Testis (tissue), 2 donors: ENCODE measurements at regions not wholly inside any gene's neighbourhood (a gene's known extent, or its start where the extent isn't known, plus 50 kb on each side); places are given as distances from the start of the nearest gene placed in this dataset.

Experiments
- CTCF ChIP-seq, 3 experiments: fragments of 450-650 bp in 2 of 3; fragments of 200-600 bp in 1 of 3; sonication (generic) in 1 of 3; IDR thresholded peaks; one replicate each; pipeline ENCODE4 v1.5.1; 2016 to 2019; ENCODE audit warnings: antibody characterized with exemption in 3 of 3, mild to moderate bottlenecking in 2 of 3, moderate library complexity in 1 of 3
- POLR2A ChIP-seq: fragments of 450-650 bp; IDR thresholded peaks from one replicate; pipeline ENCODE4 v1.6.1; 2017; ENCODE audit warnings: antibody characterized with exemption, mild to moderate bottlenecking, moderate library complexity

GRCh38 chr6:165223736-165224135, 85.7 kb downstream of the C6orf118 start:
- no peak for TF ChIP-seq CTCF (IDR thresholded peaks at IDR 0.05)
- TF ChIP-seq POLR2A: no peak
